HCT116 (cell line): ENCODE measurements at regions not wholly inside any gene's neighbourhood (a gene's known extent, or its start where the extent isn't known, plus 50 kb on each side); places are given as distances from the start of the nearest gene placed in this dataset.

Experiments used
- CEBPB ChIP-seq: IDR thresholded peaks from 2 replicates; pipeline ENCODE4 v1.6.1; 2012; ENCODE audit warnings: low read depth
- EZH2 ChIP-seq: fragments of 200-600 bp; sonication (generic); IDR thresholded peaks from 2 replicates; pipeline ENCODE4 v1.6.1; 2017; ENCODE audit warnings: antibody characterized with exemption, mixed run types
- POLR2A ChIP-seq: IDR thresholded peaks from 2 replicates; pipeline ENCODE4 v1.7.0; 2011; ENCODE audit warnings: borderline replicate concordance; ENCODE audit not compliant: insufficient read depth, insufficient read length; ENCODE audit errors: extremely low read depth
- RAD21 ChIP-seq: IDR thresholded peaks from 2 replicates; pipeline ENCODE4 v1.6.1; 2012; ENCODE audit warnings: low read depth, mild to moderate bottlenecking
- SIN3A ChIP-seq: IDR thresholded peaks from 2 replicates; pipeline ENCODE4 v1.6.1; 2012; ENCODE audit warnings: low read depth
- SP1 ChIP-seq: IDR thresholded peaks from 2 replicates; pipeline ENCODE4 v1.6.1; 2012; ENCODE audit warnings: low read depth
- YY1 ChIP-seq: IDR thresholded peaks from 2 replicates; pipeline ENCODE4 v1.6.1; 2011; ENCODE audit warnings: low read length, low read depth, moderate library complexity, mild to moderate bottlenecking; ENCODE audit not compliant: insufficient replicate concordance; ENCODE audit errors: extremely low read depth
- ZNF274 ChIP-seq: fragments of 200-500 bp; sonication (Bioruptor generic); IDR thresholded peaks from 2 replicates; pipeline ENCODE4 v1.6.1; 2014; ENCODE audit warnings: mild to moderate bottlenecking, low read depth, low read length, inconsistent platforms
- TF ChIP-seq, protein P1 (sequence below): IDR thresholded peaks from 2 replicates; pipeline ENCODE4 v1.6.1; 2012
- TF ChIP-seq, protein P2 (sequence below), 3 experiments: fragments of 200-600 bp in 1 of 3; sonication (generic) in 1 of 3; IDR thresholded peaks in 2 of 3; conservative IDR thresholded peaks in 1 of 3; 2 replicates each; pipeline ENCODE4 v1.5.1; 2012 to 2017; ENCODE audit warnings: low read depth in 2 of 3, low read length in 2 of 3, antibody characterized with exemption in 1 of 3, borderline replicate concordance in 1 of 3, control low read depth in 1 of 3, mild to moderate bottlenecking in 1 of 3, mixed read lengths in 1 of 3, mixed run types in 1 of 3, moderate library complexity in 1 of 3; ENCODE audit not compliant: insufficient read depth in 1 of 3
- TF ChIP-seq, protein P3 (sequence below): IDR thresholded peaks from 2 replicates; pipeline ENCODE4 v1.6.1; 2011; ENCODE audit warnings: mild to moderate bottlenecking, low read length, moderate library complexity; ENCODE audit not compliant: insufficient replicate concordance; ENCODE audit errors: extremely low read depth
- TF ChIP-seq, protein P4 (sequence below): IDR thresholded peaks from 2 replicates; pipeline ENCODE4 v1.6.1; 2012

DNA sequence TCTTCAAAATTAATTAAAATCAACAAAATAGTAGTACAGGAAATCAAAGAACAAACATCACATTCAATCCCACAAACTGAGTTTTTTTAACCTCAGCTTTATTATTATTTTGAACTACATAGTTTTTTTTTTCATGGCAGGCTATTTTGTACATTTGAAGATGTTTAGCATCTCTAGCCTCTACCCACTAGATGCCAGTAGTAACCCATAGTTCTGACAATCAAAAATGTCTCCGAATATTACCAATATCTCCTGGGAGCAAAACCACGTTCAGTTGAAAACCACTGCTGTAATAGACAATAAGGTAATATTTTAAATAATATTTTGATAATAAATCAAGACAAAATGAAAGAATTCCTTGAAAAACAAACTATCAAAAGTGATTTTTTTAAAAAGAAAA, 702.6 kb upstream of the LRRTM1 start:
- TF ChIP-seq CEBPB (no peak), ZNF274 (no peak), SP1 (no peak), POLR2A (no peak), EZH2 (no peak), RAD21 (peak; percentile 42), SIN3A (no peak), YY1 (no peak)
- TF ChIP-seq, protein P1, sequence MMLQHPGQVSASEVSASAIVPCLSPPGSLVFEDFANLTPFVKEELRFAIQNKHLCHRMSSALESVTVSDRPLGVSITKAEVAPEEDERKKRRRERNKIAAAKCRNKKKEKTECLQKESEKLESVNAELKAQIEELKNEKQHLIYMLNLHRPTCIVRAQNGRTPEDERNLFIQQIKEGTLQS = no peak
- TF ChIP-seq, protein P2, sequence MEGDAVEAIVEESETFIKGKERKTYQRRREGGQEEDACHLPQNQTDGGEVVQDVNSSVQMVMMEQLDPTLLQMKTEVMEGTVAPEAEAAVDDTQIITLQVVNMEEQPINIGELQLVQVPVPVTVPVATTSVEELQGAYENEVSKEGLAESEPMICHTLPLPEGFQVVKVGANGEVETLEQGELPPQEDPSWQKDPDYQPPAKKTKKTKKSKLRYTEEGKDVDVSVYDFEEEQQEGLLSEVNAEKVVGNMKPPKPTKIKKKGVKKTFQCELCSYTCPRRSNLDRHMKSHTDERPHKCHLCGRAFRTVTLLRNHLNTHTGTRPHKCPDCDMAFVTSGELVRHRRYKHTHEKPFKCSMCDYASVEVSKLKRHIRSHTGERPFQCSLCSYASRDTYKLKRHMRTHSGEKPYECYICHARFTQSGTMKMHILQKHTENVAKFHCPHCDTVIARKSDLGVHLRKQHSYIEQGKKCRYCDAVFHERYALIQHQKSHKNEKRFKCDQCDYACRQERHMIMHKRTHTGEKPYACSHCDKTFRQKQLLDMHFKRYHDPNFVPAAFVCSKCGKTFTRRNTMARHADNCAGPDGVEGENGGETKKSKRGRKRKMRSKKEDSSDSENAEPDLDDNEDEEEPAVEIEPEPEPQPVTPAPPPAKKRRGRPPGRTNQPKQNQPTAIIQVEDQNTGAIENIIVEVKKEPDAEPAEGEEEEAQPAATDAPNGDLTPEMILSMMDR (IDR thresholded peaks at IDR 0.05 in 2 of 3, conservative IDR thresholded peaks at IDR 0.05 in 1 of 3; ENCODE audit: borderline replicate concordance in 1 of 3, insufficient read depth in 1 of 3, low read depth in 2 of 3, low read length in 2 of 3) = peak; percentile 10 to 27 (median 22); a peak in 2 of 6 replicates
- TF ChIP-seq, protein P3, sequence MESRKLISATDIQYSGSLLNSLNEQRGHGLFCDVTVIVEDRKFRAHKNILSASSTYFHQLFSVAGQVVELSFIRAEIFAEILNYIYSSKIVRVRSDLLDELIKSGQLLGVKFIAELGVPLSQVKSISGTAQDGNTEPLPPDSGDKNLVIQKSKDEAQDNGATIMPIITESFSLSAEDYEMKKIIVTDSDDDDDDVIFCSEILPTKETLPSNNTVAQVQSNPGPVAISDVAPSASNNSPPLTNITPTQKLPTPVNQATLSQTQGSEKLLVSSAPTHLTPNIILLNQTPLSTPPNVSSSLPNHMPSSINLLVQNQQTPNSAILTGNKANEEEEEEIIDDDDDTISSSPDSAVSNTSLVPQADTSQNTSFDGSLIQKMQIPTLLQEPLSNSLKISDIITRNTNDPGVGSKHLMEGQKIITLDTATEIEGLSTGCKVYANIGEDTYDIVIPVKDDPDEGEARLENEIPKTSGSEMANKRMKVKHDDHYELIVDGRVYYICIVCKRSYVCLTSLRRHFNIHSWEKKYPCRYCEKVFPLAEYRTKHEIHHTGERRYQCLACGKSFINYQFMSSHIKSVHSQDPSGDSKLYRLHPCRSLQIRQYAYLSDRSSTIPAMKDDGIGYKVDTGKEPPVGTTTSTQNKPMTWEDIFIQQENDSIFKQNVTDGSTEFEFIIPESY = no peak
- TF ChIP-seq, protein P4, sequence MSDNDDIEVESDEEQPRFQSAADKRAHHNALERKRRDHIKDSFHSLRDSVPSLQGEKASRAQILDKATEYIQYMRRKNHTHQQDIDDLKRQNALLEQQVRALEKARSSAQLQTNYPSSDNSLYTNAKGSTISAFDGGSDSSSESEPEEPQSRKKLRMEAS = no peak
